HG03103 (cell line): ENCODE measurements at regions not wholly inside any gene's neighbourhood (a gene's known extent, or its start where the extent isn't known, plus 50 kb on each side); places are given as distances from the start of the nearest gene placed in this dataset.
"Not testable (repeated sequence)": the region's sequence is repeated elsewhere in the genome, so short reads cannot be mapped to it uniquely, and the experiment has no call there.

Experiments used
- ATAC-seq: cut with Tn5 transposase; IDR thresholded peaks from one replicate; pipeline ENCODE4 v1.9.1; 2021; ENCODE audit warnings: low read depth; ENCODE audit not compliant: unreplicated experiment

GRCh38 chr4:83213640-83214039 is 71.0 kb downstream of the COQ2 start:
- no peak for ATAC-seq

GRCh38 chr4:83212041-83212851 is 72.4 kb downstream of the COQ2 start:
- peak; percentile 84 for ATAC-seq

GRCh38 chr4:83209419-83209818 is 75.2 kb downstream of the COQ2 start:
- ATAC-seq: no peak

- ATAC-seq: no peak
Observed at GRCh38 chr4:83208371-83209365, 75.9 kb downstream of the COQ2 start.

GRCh38 chr4:83207497-83208101 is 77.0 kb downstream of the COQ2 start:
- no peak for ATAC-seq

GRCh38 chr4:83205760-83206159 is 78.8 kb downstream of the COQ2 start:
- no peak for ATAC-seq

GRCh38 chr4:83204731-83205130 is 79.9 kb downstream of the COQ2 start:
- no peak for ATAC-seq

- no peak for ATAC-seq
Observed at GRCh38 chr4:83201761-83202160, 82.8 kb downstream of the COQ2 start.

GRCh38 chr4:83197555-83198235 is 83.2 kb upstream of the PLAC8 start:
- ATAC-seq: no peak

GRCh38 chr4:83196921-83197320 is 82.4 kb upstream of the PLAC8 start:
- ATAC-seq: no peak

GRCh38 chr4:83195269-83195668 is 80.7 kb upstream of the PLAC8 start:
- ATAC-seq: no peak

- not testable (repeated sequence) for ATAC-seq
Observed at GRCh38 chr4:83194588-83194987, 80.1 kb upstream of the PLAC8 start.

- ATAC-seq: no peak
Observed at GRCh38 chr4:83192634-83193033, 78.1 kb upstream of the PLAC8 start.

GRCh38 chr4:83191026-83191425 is 76.5 kb upstream of the PLAC8 start:
- ATAC-seq: no peak

- no peak for ATAC-seq
Observed at GRCh38 chr4:83189631-83190136, 75.2 kb upstream of the PLAC8 start.

- no peak for ATAC-seq
Observed at GRCh38 chr4:83180431-83180968, 66.0 kb upstream of the PLAC8 start.

GRCh38 chr4:83179205-83179604 is 64.7 kb upstream of the PLAC8 start:
- ATAC-seq: no peak

GRCh38 chr4:83178029-83178428 is 63.5 kb upstream of the PLAC8 start:
- no peak for ATAC-seq

- ATAC-seq: no peak
Observed at GRCh38 chr4:83177182-83177581, 62.7 kb upstream of the PLAC8 start.

GRCh38 chr4:83174844-83175414 is 60.4 kb upstream of the PLAC8 start:
- peak; percentile 77 for ATAC-seq
